Panc1 (cell line): ENCODE measurements at regions not wholly inside any gene's neighbourhood (a gene's known extent, or its start where the extent isn't known, plus 50 kb on each side); places are given as distances from the start of the nearest gene placed in this dataset.

Experiments
- ATAC-seq: fragments of 200-7000 bp; cut with Tn5 transposase; 2 replicates; pipeline ENCODE4 v1.9.1; 2020; ENCODE audit warnings: mild to moderate bottlenecking, moderate library complexity
- BruUV-seq: library from RNA; stranded (reverse); fragments of 400-500 nt; replicated peaks from 2 replicates; lab custom pipeline; 2021; lab: Mats Ljungman, UMichigan
- CTCF ChIA-PET: fragments of 300-600 bp; sonication (Branson Sonifier 250); formaldehyde crosslinking; loops from one replicate; lab custom pipeline; 2022; ENCODE audit warnings: antibody characterized with exemption; lab: Charles Lee
- POLR2A ChIA-PET: fragments of 300-600 bp; sonication (Branson Sonifier 250); formaldehyde crosslinking; loops from one replicate; lab custom pipeline; 2022; ENCODE audit warnings: antibody characterized with exemption; lab: Charles Lee
- DNase-seq: peaks from one replicate; pipeline ENCODE4 v3.0.0-alpha.2; 2010; ENCODE audit warnings: low read depth, low spot score
- H3K27ac ChIP-seq: 2 replicates; pipeline ENCODE4 v1.5.1; 2011; ENCODE audit warnings: mild to moderate bottlenecking, low read length, inconsistent platforms
- H3K27me3 ChIP-seq: fragments of 200-500 bp; sonication (Bioruptor generic); 2 replicates; pipeline ENCODE4 v1.6.0; 2014; ENCODE audit warnings: low read length, inconsistent platforms; ENCODE audit not compliant: control insufficient read depth, insufficient read depth
- H3K36me3 ChIP-seq: fragments of 200-500 bp; sonication (Bioruptor generic); 2 replicates; pipeline ENCODE4 v1.5.1; 2014; ENCODE audit warnings: inconsistent platforms, mild to moderate bottlenecking, low read length, moderate library complexity; ENCODE audit not compliant: control insufficient read depth, insufficient read depth
- H3K4me1 ChIP-seq: 2 replicates; pipeline ENCODE4 v1.5.1; 2011; ENCODE audit warnings: inconsistent platforms, mild to moderate bottlenecking, low read length, moderate library complexity; ENCODE audit not compliant: control insufficient read depth, insufficient read depth
- H3K4me3 ChIP-seq, 2 experiments: 2 replicates each; pipeline ENCODE4 v1.5.1; 2011 to 2012; ENCODE audit warnings: low read depth in 2 of 2, low read length in 2 of 2, mild to moderate bottlenecking in 2 of 2, inconsistent platforms in 1 of 2, moderate library complexity in 1 of 2
- H3K9me3 ChIP-seq: fragments of 200-500 bp; sonication (Bioruptor generic); 2 replicates; pipeline ENCODE4 v1.5.1; 2014; ENCODE audit warnings: low read depth, mild to moderate bottlenecking, inconsistent platforms, low read length, moderate library complexity; ENCODE audit not compliant: control insufficient read depth, insufficient read depth
- CTCF ChIP-seq: fragments of 450-650 bp; IDR thresholded peaks from 2 replicates; pipeline ENCODE4 v1.5.1; 2017; ENCODE audit warnings: mild to moderate bottlenecking
- POLR2AphosphoS5 ChIP-seq: IDR thresholded peaks from 2 replicates; pipeline ENCODE4 v1.6.1; 2012; ENCODE audit warnings: mild to moderate bottlenecking, low read depth, low read length, moderate library complexity
- REST ChIP-seq, 2 experiments: IDR thresholded peaks; 2 replicates each; pipeline ENCODE4 v1.6.1; 2011 to 2012; ENCODE audit warnings: low read depth in 2 of 2, control low read depth in 1 of 2, low read length in 1 of 2, mild to moderate bottlenecking in 1 of 2, moderate library complexity in 1 of 2; ENCODE audit not compliant: insufficient read depth in 1 of 2
- SIN3A ChIP-seq: IDR thresholded peaks from 2 replicates; pipeline ENCODE4 v1.6.1; 2012; ENCODE audit warnings: low read depth, mild to moderate bottlenecking, low read length, moderate library complexity, borderline replicate concordance; ENCODE audit not compliant: insufficient read depth
- TCF7L2 ChIP-seq: IDR thresholded peaks from 2 replicates; pipeline ENCODE4 v1.6.1; 2011; ENCODE audit warnings: mild to moderate bottlenecking, low read depth, low read length, inconsistent platforms
- in situ Hi-C: cut with HindIII; loops from 2 replicates; pipeline ENCODE4 v1.10.0; 2016; ENCODE audit warnings: low sequenced_read_pairs, low pct_unique_long_range_greater_than_20kb
- intact Hi-C: fragments of 100-400 bp; cut with micrococcal nuclease; formaldehyde crosslinking; loops from one replicate; pipeline ENCODE4 v1.10.0; 2022; ENCODE audit not compliant: unreplicated experiment

GRCh38 chr5:107271682-107272350 is 398.9 kb downstream of the EFNA5 start:
- BruUV-seq, result no TSS peak
- Histone ChIP-seq H3K4me3 (no peak overlapping the region), H3K4me1 (no peaks in the 10 kb centered on the region), H3K27me3 (no peaks in the 10 kb centered on the region), H3K9me3 (no peaks in the 10 kb centered on the region), H3K36me3 (no peaks in the 10 kb centered on the region), H3K27ac (no peak overlapping the region)
- TF ChIP-seq POLR2AphosphoS5 (no peak), TCF7L2 (no peak), CTCF (no peak), REST (IDR thresholded peaks at IDR 0.05; ENCODE audit: insufficient read depth in 1 of 2, low read depth in 2 of 2, low read length in 1 of 2) (no peak), SIN3A (no peak)
- no peak for DNase-seq
- ATAC-seq, result no peak
- intact Hi-C loops, result no loop called here
- ChIA-PET POLR2A (interaction anchor here (0.7 kb wide), 2 partner anchors 25 to 56 kb away, joined by 6 to 11 read pairs; no protein-coding TSS in a partner anchor), CTCF (no interaction called here)
- in situ Hi-C loops, result no loop called here

- ATAC-seq, result no peak
- in situ Hi-C loops, result no loop called here
- H3K4me1 ChIP-seq, result no peaks in the 10 kb centered on the region
- intact Hi-C loops, result no loop called here
- H3K9me3 ChIP-seq, result no peaks in the 10 kb centered on the region
- no TSS peak for BruUV-seq
- H3K36me3 ChIP-seq, result no peaks in the 10 kb centered on the region
- ChIA-PET POLR2A (interaction anchor here (0.6 kb wide), 1 partner anchor 17 kb away, joined by 7 read pairs; no protein-coding TSS in a partner anchor), CTCF (no interaction called here)
- H3K27me3 ChIP-seq, result no peaks in the 10 kb centered on the region
- no peak overlapping the region for H3K27ac ChIP-seq
- H3K4me3 ChIP-seq, result no peak overlapping the region
- DNase-seq, result no peak
- TF ChIP-seq SIN3A (no peak), POLR2AphosphoS5 (no peak), CTCF (no peak), TCF7L2 (no peak), REST (IDR thresholded peaks at IDR 0.05; ENCODE audit: insufficient read depth in 1 of 2, low read depth in 2 of 2, low read length in 1 of 2) (no peak)
These were observed 400.2 kb downstream of the EFNA5 start for GRCh38 chr5:107270561-107270960.
